GM12865 (cell line): ENCODE measurements at regions not wholly inside any gene's neighbourhood (a gene's known extent, or its start where the extent isn't known, plus 50 kb on each side); places are given as distances from the start of the nearest gene placed in this dataset.

Source experiments
- DNase-seq: peaks from one replicate; pipeline ENCODE4 v3.0.0; 2010; ENCODE audit warnings: low read depth
- H3K4me3 ChIP-seq: 2 replicates; pipeline ENCODE4 v1.5.1; 2011; ENCODE audit warnings: mild to moderate bottlenecking, low read depth, low read length, control low read depth
- TF ChIP-seq, protein P1 (sequence below): IDR thresholded peaks from 2 replicates; pipeline ENCODE4 v1.5.1; 2011; ENCODE audit warnings: low read length, control low read depth, low read depth, inconsistent platforms; ENCODE audit not compliant: insufficient read depth; ENCODE audit errors: missing control alignments

DNA sequence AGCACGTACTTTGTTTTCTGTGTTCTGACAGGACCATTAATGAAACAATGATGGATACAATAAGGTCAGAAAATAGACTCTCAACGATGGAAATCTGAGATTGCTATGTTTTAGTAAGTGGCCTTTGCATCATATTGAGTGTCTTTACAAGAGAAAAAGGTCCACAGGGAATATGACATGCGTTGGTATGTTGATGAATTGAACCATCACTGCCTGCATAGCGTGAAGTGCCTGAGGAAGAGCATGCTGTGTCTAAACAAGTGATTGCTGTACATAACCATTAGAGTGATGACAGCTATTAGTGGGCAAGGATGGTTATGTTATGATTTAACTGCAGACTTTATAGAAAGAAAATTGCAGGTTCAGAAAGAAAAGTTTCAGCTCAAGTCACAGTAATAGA lies 623.2 kb downstream of the SLITRK5 start:
- no peak for DNase-seq
- H3K4me3 ChIP-seq = no peak overlapping the region
- TF ChIP-seq, protein P1, sequence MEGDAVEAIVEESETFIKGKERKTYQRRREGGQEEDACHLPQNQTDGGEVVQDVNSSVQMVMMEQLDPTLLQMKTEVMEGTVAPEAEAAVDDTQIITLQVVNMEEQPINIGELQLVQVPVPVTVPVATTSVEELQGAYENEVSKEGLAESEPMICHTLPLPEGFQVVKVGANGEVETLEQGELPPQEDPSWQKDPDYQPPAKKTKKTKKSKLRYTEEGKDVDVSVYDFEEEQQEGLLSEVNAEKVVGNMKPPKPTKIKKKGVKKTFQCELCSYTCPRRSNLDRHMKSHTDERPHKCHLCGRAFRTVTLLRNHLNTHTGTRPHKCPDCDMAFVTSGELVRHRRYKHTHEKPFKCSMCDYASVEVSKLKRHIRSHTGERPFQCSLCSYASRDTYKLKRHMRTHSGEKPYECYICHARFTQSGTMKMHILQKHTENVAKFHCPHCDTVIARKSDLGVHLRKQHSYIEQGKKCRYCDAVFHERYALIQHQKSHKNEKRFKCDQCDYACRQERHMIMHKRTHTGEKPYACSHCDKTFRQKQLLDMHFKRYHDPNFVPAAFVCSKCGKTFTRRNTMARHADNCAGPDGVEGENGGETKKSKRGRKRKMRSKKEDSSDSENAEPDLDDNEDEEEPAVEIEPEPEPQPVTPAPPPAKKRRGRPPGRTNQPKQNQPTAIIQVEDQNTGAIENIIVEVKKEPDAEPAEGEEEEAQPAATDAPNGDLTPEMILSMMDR = no peak

DNA sequence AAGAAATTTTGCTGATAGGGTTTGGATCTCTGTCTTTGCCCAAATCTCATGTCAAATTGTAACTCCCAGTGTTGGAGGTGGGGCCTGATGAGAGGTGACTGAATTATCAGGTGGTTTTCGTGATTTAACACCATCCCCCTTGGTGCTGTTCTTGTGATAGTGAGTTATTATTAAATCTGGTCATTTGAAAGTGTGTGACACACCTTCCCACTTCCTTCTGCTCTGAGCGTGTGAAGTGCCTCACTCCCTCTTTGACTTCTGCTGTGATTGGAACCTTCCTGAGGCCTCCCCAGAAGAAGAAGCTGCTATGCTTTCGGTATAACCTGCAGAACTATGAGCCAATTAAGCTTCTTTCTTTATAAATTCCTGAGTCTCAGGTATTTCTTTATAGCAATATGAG lies 632.0 kb downstream of the SLITRK5 start:
- no peak for DNase-seq
- no peak overlapping the region for H3K4me3 ChIP-seq
- TF ChIP-seq, protein P1 = no peak

DNA sequence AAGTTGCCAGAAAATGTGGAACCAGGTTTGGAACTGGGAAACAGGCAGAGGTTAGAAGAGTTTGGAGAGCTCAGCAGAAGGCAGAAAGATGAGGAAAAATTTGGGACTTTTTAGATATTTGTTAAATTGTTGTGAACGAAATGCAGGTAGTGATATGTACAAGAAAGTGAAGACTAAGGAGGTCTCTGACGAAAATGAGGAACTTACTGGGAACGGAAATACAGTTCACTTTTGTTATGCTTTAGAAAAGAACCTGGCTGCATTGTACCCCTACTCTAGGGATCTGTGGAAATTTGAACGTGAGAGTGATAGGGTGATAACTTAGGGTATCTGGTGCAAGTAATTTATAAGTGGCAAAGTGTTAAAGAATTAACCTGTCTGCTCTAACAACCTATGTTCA lies 632.4 kb downstream of the SLITRK5 start:
- H3K4me3 ChIP-seq = no peak overlapping the region
- DNase-seq = no peak
- TF ChIP-seq, protein P1 = no peak

DNA sequence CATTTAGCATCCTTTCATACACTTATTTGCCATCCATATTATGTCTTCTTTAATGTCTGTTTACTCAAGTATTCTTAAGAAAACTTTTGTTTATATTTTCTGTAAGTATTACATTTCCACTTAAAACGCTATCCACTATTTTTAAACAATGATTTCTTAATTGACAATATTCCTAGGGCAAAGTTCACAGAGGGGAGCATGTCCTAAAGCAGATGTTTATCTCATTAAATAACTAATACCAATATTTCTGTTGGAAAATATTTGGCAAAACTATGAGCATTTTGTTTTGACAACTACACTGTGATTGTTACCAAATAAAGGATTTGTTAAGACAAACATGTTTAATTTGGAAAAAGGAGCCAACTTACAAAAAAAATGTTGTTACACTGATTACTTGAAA lies 643.3 kb downstream of the SLITRK5 start:
- TF ChIP-seq, protein P1 = no peak
- no peak for DNase-seq
- no peak overlapping the region for H3K4me3 ChIP-seq

DNA sequence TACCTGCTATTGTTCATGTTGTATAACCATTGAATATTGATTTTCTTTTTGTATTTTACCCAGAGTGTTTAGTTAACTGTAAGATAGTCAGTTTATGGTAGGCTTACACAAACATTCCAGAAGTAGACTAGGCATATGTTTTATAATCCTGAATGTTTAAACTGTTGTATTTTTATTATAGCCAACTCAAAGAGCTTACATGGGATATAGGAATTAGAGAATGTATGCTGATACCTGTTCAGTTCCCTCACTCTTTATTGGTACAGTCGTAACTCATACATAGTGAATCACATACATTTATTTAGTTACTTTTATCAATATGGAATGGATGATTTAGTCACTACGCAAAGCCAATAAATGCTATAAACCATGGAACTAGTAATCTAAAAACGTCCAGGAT lies 657.9 kb downstream of the SLITRK5 start:
- TF ChIP-seq, protein P1 = no peak
- no peak for DNase-seq
- no peak overlapping the region for H3K4me3 ChIP-seq

DNA sequence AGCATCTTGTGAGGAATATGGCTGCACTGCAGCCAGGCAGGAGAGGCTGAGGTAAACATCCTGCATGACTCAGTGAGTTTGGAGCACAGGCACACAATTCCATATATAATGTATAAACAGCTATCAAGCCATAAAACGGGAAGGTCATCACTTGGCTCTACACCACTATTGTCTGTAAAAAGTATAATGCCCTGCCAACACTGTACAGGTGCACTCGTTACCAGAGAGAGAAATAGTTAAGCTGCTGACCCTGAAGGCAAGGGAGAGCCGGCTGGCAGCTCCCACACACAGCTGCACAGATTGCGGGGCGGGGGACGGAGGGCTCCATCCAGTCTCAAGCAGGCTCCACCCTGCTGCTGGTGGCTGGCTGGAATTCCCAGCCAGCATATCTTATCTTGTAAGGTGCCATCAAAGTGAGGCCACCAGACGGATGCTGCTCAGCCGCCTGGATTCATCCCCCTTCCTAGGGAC lies 668.1 kb downstream of the SLITRK5 start:
- H3K4me3 ChIP-seq = no peak overlapping the region
- TF ChIP-seq, protein P1 = no peak
- no peak for DNase-seq

DNA sequence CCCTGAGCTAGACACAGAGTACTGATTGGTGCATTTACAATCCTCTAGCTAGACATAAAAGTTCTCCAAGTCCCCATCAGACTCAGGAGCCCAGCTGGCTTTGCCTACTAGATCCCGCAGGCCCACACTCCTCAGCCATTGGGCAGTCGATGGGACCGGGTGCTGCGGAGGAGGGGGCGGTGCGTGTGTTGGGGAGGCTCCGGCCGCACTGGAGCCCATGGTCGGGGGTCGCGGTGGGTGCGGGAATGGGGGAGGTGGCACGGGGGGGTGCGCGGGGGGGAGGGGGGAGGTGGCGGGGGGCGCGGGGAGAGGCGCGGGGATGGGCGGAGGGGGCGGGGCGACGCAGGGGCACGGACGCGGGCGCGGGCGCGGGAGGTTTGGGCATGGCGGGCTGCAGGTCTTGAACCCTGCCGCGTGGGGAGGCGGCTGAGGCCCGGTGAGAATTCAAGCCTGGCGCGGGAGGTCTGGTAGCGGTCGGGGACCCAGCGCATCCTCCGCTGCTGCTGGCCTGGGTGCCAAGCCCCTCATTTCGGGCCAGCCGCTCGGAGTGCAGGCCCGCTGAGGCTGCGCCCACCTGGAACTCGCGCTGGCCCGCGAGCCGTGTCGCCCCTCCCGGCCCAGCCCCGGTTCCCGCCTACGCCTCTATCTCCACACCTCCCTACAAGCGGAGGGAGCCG lies 674.1 kb downstream of the SLITRK5 start:
- DNase-seq = no peak
- TF ChIP-seq, protein P1 = no peak
- no peak overlapping the region for H3K4me3 ChIP-seq
